ENCODE measurements at regions not wholly inside any gene's neighbourhood (a gene's known extent, or its start where the extent isn't known, plus 50 kb on each side); places are given as distances from the start of the nearest gene placed in this dataset.

DNA sequence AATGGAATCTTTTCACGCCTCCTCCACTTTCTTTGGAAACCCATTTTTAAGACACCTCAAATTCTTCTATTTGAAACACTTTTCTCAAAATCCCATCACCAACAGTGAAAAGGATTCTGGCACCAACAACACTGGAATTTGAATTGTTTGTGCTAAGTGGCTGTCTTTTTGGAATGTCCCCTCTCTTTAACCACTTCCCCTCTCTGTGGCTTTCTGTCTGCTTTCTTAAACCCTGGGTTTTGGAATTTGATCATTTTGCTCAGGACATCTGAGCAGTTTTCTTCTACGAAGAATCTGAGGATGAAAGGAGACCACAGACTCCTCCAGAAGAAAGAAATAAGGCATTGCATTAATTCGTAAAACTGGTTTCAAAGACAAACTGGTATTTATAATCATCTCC lies 89.0 kb downstream of the MXRA5 start:
- TF ChIP-seq, protein P1, sequence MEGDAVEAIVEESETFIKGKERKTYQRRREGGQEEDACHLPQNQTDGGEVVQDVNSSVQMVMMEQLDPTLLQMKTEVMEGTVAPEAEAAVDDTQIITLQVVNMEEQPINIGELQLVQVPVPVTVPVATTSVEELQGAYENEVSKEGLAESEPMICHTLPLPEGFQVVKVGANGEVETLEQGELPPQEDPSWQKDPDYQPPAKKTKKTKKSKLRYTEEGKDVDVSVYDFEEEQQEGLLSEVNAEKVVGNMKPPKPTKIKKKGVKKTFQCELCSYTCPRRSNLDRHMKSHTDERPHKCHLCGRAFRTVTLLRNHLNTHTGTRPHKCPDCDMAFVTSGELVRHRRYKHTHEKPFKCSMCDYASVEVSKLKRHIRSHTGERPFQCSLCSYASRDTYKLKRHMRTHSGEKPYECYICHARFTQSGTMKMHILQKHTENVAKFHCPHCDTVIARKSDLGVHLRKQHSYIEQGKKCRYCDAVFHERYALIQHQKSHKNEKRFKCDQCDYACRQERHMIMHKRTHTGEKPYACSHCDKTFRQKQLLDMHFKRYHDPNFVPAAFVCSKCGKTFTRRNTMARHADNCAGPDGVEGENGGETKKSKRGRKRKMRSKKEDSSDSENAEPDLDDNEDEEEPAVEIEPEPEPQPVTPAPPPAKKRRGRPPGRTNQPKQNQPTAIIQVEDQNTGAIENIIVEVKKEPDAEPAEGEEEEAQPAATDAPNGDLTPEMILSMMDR (IDR thresholded peaks at IDR 0.05; ENCODE audit: low read depth, low read length) = no peak
- TF ChIP-seq MYC (IDR thresholded peaks at IDR 0.05; ENCODE audit: low read depth, low read length) (no peak), POLR2A (IDR thresholded peaks at IDR 0.05; ENCODE audit: extremely low read depth, insufficient read length) (no peak)
- TF ChIP-seq, protein P2, sequence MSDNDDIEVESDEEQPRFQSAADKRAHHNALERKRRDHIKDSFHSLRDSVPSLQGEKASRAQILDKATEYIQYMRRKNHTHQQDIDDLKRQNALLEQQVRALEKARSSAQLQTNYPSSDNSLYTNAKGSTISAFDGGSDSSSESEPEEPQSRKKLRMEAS (IDR thresholded peaks at IDR 0.05; ENCODE audit: low read depth, low read length) = no peak
- no peak overlapping the region for H3K4me3 ChIP-seq (ENCODE audit: low read depth, low read length)
- DNase-seq (ENCODE audit: low read depth) = no peak

GRCh38 chrX:3256868-3257267 lies 89.6 kb downstream of the MXRA5 start:
- no peak overlapping the region for H3K4me3 ChIP-seq (ENCODE audit: low read depth, low read length)
- TF ChIP-seq POLR2A (IDR thresholded peaks at IDR 0.05; ENCODE audit: extremely low read depth, insufficient read length) = no peak
- TF ChIP-seq, protein P2 (IDR thresholded peaks at IDR 0.05; ENCODE audit: low read depth, low read length) = no peak
- no peak for TF ChIP-seq MYC (IDR thresholded peaks at IDR 0.05; ENCODE audit: low read depth, low read length)
- TF ChIP-seq, protein P1 (IDR thresholded peaks at IDR 0.05; ENCODE audit: low read depth, low read length) = no peak
- no peak for DNase-seq (ENCODE audit: low read depth)

DNA sequence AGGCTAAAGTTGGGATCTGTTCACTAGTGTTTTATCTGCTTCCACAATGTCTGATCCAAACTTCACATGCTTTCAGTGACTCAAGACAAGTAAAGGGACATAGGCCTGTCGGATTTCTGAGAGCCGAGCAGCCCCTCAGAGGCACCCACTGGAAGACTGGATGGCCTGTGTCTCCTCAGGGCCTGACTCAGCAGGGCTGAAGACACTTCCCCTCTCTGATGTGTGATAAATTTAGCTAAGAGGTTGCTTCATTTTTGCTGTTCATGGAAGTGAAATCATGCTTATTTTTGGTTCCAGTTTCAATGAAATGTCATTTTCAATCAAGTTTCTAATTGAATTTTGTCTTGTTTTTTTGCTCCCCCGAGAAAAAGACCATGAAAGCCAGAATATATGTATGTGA lies 93.7 kb downstream of the MXRA5 start:
- H3K4me3 ChIP-seq (ENCODE audit: low read depth, low read length) = no peak overlapping the region

DNA sequence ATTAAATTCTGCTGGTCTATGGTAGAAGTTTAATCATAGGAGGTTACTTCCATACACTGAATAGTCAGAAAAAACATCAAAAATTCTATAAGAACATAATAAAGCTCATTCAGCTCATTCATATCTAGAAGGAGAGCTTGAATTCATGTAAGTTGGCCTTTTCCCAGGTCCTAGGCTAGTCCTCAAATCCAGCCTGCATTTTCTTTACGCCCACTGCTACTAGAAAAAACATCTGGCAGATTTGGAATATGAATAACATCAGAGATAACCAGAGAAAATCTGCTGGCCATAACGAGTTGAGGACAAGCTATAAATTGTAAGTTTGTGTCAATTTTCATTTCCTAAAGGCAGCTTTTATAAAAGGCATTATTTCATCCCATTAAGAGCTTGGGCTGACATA lies 95.5 kb downstream of the MXRA5 start:
- H3K4me3 ChIP-seq (ENCODE audit: low read depth, low read length) = no peak overlapping the region
- DNase-seq (ENCODE audit: low read depth) = no peak
- TF ChIP-seq, protein P1 (IDR thresholded peaks at IDR 0.05; ENCODE audit: low read depth, low read length) = no peak

More for the DNA sequence above, 93.7 kb downstream of the MXRA5 start:
- TF ChIP-seq, protein P1 (IDR thresholded peaks at IDR 0.05; ENCODE audit: low read depth, low read length) = no peak
- TF ChIP-seq MYC (IDR thresholded peaks at IDR 0.05; ENCODE audit: low read depth, low read length) (no peak), POLR2A (IDR thresholded peaks at IDR 0.05; ENCODE audit: extremely low read depth, insufficient read length) (no peak)
- TF ChIP-seq, protein P2 (IDR thresholded peaks at IDR 0.05; ENCODE audit: low read depth, low read length) = no peak
- DNase-seq (ENCODE audit: low read depth) = peak; percentile 2

DNA sequence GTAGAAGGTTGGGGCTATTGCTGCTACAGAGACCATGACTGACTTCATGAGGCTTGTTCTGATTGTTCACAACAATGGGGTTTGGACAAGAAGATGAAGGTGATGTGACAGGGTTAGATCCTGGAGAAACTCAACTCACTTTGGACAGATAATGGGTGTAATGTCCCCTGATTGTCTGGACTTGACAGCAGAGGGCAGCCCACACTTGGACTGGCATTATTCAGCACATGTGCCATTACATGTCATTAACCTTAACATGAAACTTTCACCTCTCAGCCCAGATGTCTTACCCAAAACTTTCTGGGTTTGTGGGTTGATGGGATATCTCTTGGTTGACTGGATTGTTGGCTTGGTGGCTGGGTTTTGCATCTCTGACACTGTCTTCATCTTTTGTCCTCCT lies 101.5 kb downstream of the MXRA5 start:
- TF ChIP-seq, protein P2 (IDR thresholded peaks at IDR 0.05; ENCODE audit: low read depth, low read length) = no peak
- TF ChIP-seq, protein P1 (IDR thresholded peaks at IDR 0.05; ENCODE audit: low read depth, low read length) = no peak
- no peak for TF ChIP-seq POLR2A (IDR thresholded peaks at IDR 0.05; ENCODE audit: extremely low read depth, insufficient read length)
- TF ChIP-seq MYC (IDR thresholded peaks at IDR 0.05; ENCODE audit: low read depth, low read length) = no peak
- DNase-seq (ENCODE audit: low read depth) = peak; percentile 1

DNA sequence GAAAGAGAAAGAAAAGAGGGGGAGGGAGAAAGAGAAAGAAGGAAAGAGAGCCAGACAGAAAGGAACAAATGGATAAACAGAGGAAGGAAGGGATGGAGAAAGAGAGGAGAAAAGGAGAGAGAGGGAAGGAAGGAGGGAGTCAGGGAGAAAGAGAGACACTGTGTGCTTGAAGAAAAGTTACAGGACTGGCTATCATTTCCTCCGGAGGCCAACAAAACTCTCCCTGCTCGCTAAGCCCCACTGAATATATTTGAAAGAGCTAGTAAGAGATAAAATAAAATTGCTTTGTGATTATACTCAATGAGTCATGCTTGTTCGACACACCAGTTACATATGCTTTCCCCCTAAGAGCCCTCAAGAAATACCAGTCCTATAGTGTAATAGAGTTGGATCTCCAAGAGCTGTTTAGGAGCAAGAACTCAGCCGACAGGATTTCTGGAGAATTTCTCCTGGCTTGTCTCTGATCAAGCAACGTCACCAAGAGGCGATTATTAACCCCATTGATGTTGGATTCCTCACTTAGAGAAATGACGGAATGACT lies 102.2 kb downstream of the MXRA5 start:
- no peak for DNase-seq (ENCODE audit: low read depth)
- TF ChIP-seq, protein P2 (IDR thresholded peaks at IDR 0.05; ENCODE audit: low read depth, low read length) = no peak
- TF ChIP-seq, protein P1 (IDR thresholded peaks at IDR 0.05; ENCODE audit: low read depth, low read length) = no peak
- no peak for TF ChIP-seq MYC (IDR thresholded peaks at IDR 0.05; ENCODE audit: low read depth, low read length)
- no peak for TF ChIP-seq POLR2A (IDR thresholded peaks at IDR 0.05; ENCODE audit: extremely low read depth, insufficient read length)
- no peak overlapping the region for H3K4me3 ChIP-seq (ENCODE audit: low read depth, low read length)

More for the DNA sequence above, 101.5 kb downstream of the MXRA5 start:
- H3K4me3 ChIP-seq (ENCODE audit: low read depth, low read length) = no peak overlapping the region

All from NB4 (cell line).